SK-N-SH (cell line): ENCODE measurements at regions not wholly inside any gene's neighbourhood (a gene's known extent, or its start where the extent isn't known, plus 50 kb on each side); places are given as distances from the start of the nearest gene placed in this dataset.

Experiments
- CTCF ChIA-PET: fragments of 300-600, 350-600 bp; formaldehyde crosslinking; extraction: SDS; loops from one replicate; lab custom pipeline; 2021; lab: Yijun Ruan, JAX
- POLR2A ChIA-PET: fragments of 350-600 bp; sonication (Branson Sonifier 250); formaldehyde crosslinking; extraction: SDS; loops from one replicate; lab custom pipeline; 2020; ENCODE audit warnings: antibody characterized with exemption, inconsistent platforms; lab: Yijun Ruan, JAX
- DNase-seq: peaks from one replicate; pipeline ENCODE4 v3.0.0; 2012
- H2AFZ ChIP-seq: fragments of 200-600 bp; sonication (generic); 2 replicates; pipeline ENCODE4 v1.8.1; 2016; ENCODE audit warnings: antibody characterized with exemption, mild to moderate bottlenecking, low read depth
- H3F3A ChIP-seq: fragments of 200-600 bp; sonication (generic); replicated peaks from 2 replicates; pipeline ENCODE3; 2016; ENCODE audit warnings: antibody characterized with exemption, mild to moderate bottlenecking; ENCODE audit not compliant: insufficient read depth
- H3K27ac ChIP-seq, 2 experiments: fragments of 200-500 bp in 1 of 2; fragments of 200-600 bp in 1 of 2; sonication (Bioruptor generic) in 1 of 2; sonication (generic), shearing (Covaris generic) in 1 of 2; 2 replicates each; pipeline versions ENCODE4 v1.5.1 to v1.6.1; 2014 to 2016; ENCODE audit warnings: low read depth in 2 of 2, inconsistent platforms in 1 of 2, low read length in 1 of 2, mild to moderate bottlenecking in 1 of 2, mixed read lengths in 1 of 2
- H3K27me3 ChIP-seq: fragments of 200-600 bp; sonication (generic), shearing (Covaris generic); 2 replicates; pipeline ENCODE4 v1.6.1; 2016; ENCODE audit warnings: mixed run types; ENCODE audit not compliant: insufficient read depth
- H3K36me3 ChIP-seq, 2 experiments: fragments of 200-500 bp in 1 of 2; fragments of 200-600 bp in 1 of 2; sonication (Bioruptor generic) in 1 of 2; sonication (generic) in 1 of 2; replicated peaks in 1 of 2; 2 replicates each; pipeline versions ENCODE3 to v1.5.1; 2014 to 2016; ENCODE audit warnings: low read length in 1 of 2, mild to moderate bottlenecking in 1 of 2; ENCODE audit not compliant: insufficient read depth in 2 of 2, control insufficient read depth in 1 of 2
- H3K4me1 ChIP-seq, 2 experiments: fragments of 200-500 bp in 1 of 2; fragments of 200-600 bp in 1 of 2; sonication (Bioruptor generic) in 1 of 2; sonication (generic), shearing (Covaris generic) in 1 of 2; 2 replicates each; pipeline versions ENCODE4 v1.5.1 to v1.6.1; 2014 to 2016; ENCODE audit warnings: low read depth in 1 of 2, low read length in 1 of 2, mixed run types in 1 of 2; ENCODE audit not compliant: insufficient read depth in 2 of 2, control insufficient read depth in 1 of 2
- H3K4me2 ChIP-seq: fragments of 200-600 bp; sonication (generic), shearing (Covaris generic); 2 replicates; pipeline ENCODE4 v1.6.1; 2017; ENCODE audit warnings: mixed run types
- H3K4me3 ChIP-seq, 2 experiments: fragments of 200-500 bp in 1 of 2; fragments of 200-600 bp in 1 of 2; sonication (Bioruptor generic) in 1 of 2; sonication (generic), shearing (Covaris generic) in 1 of 2; 2 replicates each; pipeline versions ENCODE4 v1.5.1 to v1.8.1; 2014 to 2016; ENCODE audit warnings: low read depth in 2 of 2, inconsistent platforms in 1 of 2, low read length in 1 of 2, mild to moderate bottlenecking in 1 of 2, mixed read lengths in 1 of 2, moderate library complexity in 1 of 2
- H3K79me2 ChIP-seq: fragments of 200-600 bp; sonication (generic); 2 replicates; pipeline ENCODE4 v1.8.1; 2017; ENCODE audit warnings: mild to moderate bottlenecking; ENCODE audit not compliant: insufficient read depth
- H3K9ac ChIP-seq: fragments of 200-600 bp; sonication (generic); 2 replicates; pipeline ENCODE4 v1.6.1; 2017; ENCODE audit warnings: mixed run types
- H3K9me2 ChIP-seq: fragments of 200-600 bp; sonication (generic); 2 replicates; pipeline ENCODE4 v1.6.1; 2017; ENCODE audit warnings: mixed run types
- H3K9me3 ChIP-seq: fragments of 200-600 bp; sonication (generic); 2 replicates; pipeline ENCODE4 v1.6.1; 2017; ENCODE audit warnings: mixed run types, mild to moderate bottlenecking, moderate library complexity
- H4K20me1 ChIP-seq: fragments of 200-600 bp; sonication (generic); 2 replicates; pipeline ENCODE4 v1.6.1; 2017; ENCODE audit warnings: mild to moderate bottlenecking, mixed run types; ENCODE audit not compliant: insufficient read depth
- CHD2 ChIP-seq: fragments of 150-350 bp; IDR thresholded peaks from 2 replicates; pipeline ENCODE4 v1.6.1; 2018; ENCODE audit warnings: low read length; ENCODE audit not compliant: partially characterized antibody
- CTCF ChIP-seq: fragments of 200-600 bp; sonication (generic); IDR thresholded peaks from 2 replicates; pipeline ENCODE4 v1.6.1; 2017; ENCODE audit warnings: antibody characterized with exemption, mild to moderate bottlenecking, moderate library complexity
- ELF1 ChIP-seq: IDR thresholded peaks from 2 replicates; pipeline ENCODE4 v1.4.0; 2012
- EP300 ChIP-seq, 2 experiments: IDR thresholded peaks; 2 replicates each; pipeline versions ENCODE4 v1.4.0 to v1.6.1; 2012; ENCODE audit warnings: borderline replicate concordance in 1 of 2, low read depth in 1 of 2, low read length in 1 of 2
- EZH2phosphoT487 ChIP-seq: fragments of 200-600 bp; sonication (generic); IDR thresholded peaks from 2 replicates; pipeline ENCODE4 v1.6.1; 2017; ENCODE audit warnings: low read depth, mixed run types, mild to moderate bottlenecking, antibody characterized with exemption, moderate library complexity, borderline replicate concordance
- FOXJ3 ChIP-seq: sonication (generic); formaldehyde crosslinking; IDR thresholded peaks from 2 replicates; pipeline ENCODE4 v1.5.1; 2020; ENCODE audit warnings: mild to moderate bottlenecking, missing genetic modification reagents
- FOXM1 ChIP-seq: IDR thresholded peaks from 2 replicates; pipeline ENCODE4 v1.4.0; 2012; ENCODE audit warnings: low read depth, mild to moderate bottlenecking
- JUND ChIP-seq: IDR thresholded peaks from 2 replicates; pipeline ENCODE4 v1.4.0; 2012
- MAX ChIP-seq: IDR thresholded peaks from 2 replicates; pipeline ENCODE4 v1.4.0; 2012; ENCODE audit warnings: low read depth
- MEF2A ChIP-seq: IDR thresholded peaks from 2 replicates; pipeline ENCODE4 v1.4.0; 2012; ENCODE audit warnings: low read depth, borderline replicate concordance
- NRF1 ChIP-seq: IDR thresholded peaks from 2 replicates; pipeline ENCODE4 v1.6.1; 2012; ENCODE audit warnings: low read depth, mild to moderate bottlenecking, low read length
- POLR2AphosphoS5 ChIP-seq: IDR thresholded peaks from 2 replicates; pipeline ENCODE4 v1.6.1; 2012; ENCODE audit warnings: low read depth, low read length
- RCOR1 ChIP-seq: fragments of 150-350 bp; IDR thresholded peaks from 2 replicates; pipeline ENCODE4 v1.6.1; 2017; ENCODE audit warnings: antibody characterized with exemption, low read length
- REST ChIP-seq: IDR thresholded peaks from 2 replicates; pipeline ENCODE4 v1.6.1; 2012; ENCODE audit warnings: mild to moderate bottlenecking, low read depth, low read length, moderate library complexity
- RFX5 ChIP-seq: IDR thresholded peaks from 2 replicates; pipeline ENCODE4 v1.6.1; 2012; ENCODE audit warnings: mild to moderate bottlenecking, improper control_type of control experiment, low read length
- SIN3A ChIP-seq: IDR thresholded peaks from 2 replicates; pipeline ENCODE4 v1.6.1; 2012; ENCODE audit warnings: low read depth, mild to moderate bottlenecking, low read length, moderate library complexity, borderline replicate concordance
- SMC3 ChIP-seq: IDR thresholded peaks from 2 replicates; pipeline ENCODE4 v1.6.1; 2012; ENCODE audit warnings: low read depth, low read length, improper control_type of control experiment
- TAF1 ChIP-seq: IDR thresholded peaks from 2 replicates; pipeline ENCODE4 v1.6.1; 2012; ENCODE audit warnings: low read depth, mild to moderate bottlenecking, low read length, moderate library complexity, borderline replicate concordance
- TCF12 ChIP-seq: IDR thresholded peaks from 2 replicates; pipeline ENCODE4 v1.4.0; 2012
- USF2 ChIP-seq: fragments of 150-350 bp; IDR thresholded peaks from 2 replicates; pipeline ENCODE4 v1.6.1; 2017; ENCODE audit warnings: antibody characterized with exemption, low read length, low read depth, borderline replicate concordance
- YY1 ChIP-seq: IDR thresholded peaks from 2 replicates; pipeline ENCODE4 v1.4.0; 2012; ENCODE audit warnings: low read depth, mild to moderate bottlenecking
- WGBS: methylation state at CpG from one replicate; pipeline ENCODE4 v1.1.6; 2017; ENCODE audit warnings: low lambda C conversion rate; 5-methylcytosine and 5-hydroxymethylcytosine counted together

- TF ChIP-seq TCF12 (no peak), CHD2 (no peak), NRF1 (no peak), EP300 (IDR thresholded peaks at IDR 0.05; ENCODE audit: borderline replicate concordance in 1 of 2, low read depth in 1 of 2, low read length in 1 of 2) (no peak), JUND (no peak), REST (no peak), RFX5 (no peak), FOXJ3 (CRISPR knock-in tag) (no peak)
- TF ChIP-seq, all 33 proteins: peak for 0
These were observed 639.2 kb downstream of the MAFB start (continued) for GRCh38 chr20:40049854-40050253.

GRCh38 chr20:40046703-40047102 lies 642.3 kb downstream of the MAFB start:
- Histone ChIP-seq H3K4me1 (no peaks in the 10 kb centered on the region), H3K9me3 (no peaks in the 10 kb centered on the region), H3K9ac (no peak overlapping the region), H3K27me3 (no peaks in the 10 kb centered on the region), H3K79me2 (no peaks in the 10 kb centered on the region), H3K27ac (no peak overlapping the region), H3K4me3 (no peak overlapping the region), H3F3A (no peaks in the 10 kb centered on the region), H3K4me2 (no peak overlapping the region), H2AFZ (no peak overlapping the region), H3K9me2 (no peaks in the 10 kb centered on the region), H4K20me1 (no peaks in the 10 kb centered on the region), H3K36me3 (no peaks in the 10 kb centered on the region)
- DNase-seq = no peak
- ChIA-PET POLR2A (no interaction called here), CTCF (no interaction called here)
- whole genome bisulfite sequencing = 30% methylated on average over 2 of the region's 2 CpGs
- TF ChIP-seq CTCF (no peak), RCOR1 (no peak), TAF1 (no peak), ELF1 (no peak), TCF12 (no peak), POLR2AphosphoS5 (no peak), EP300 (IDR thresholded peaks at IDR 0.05; ENCODE audit: borderline replicate concordance in 1 of 2, low read depth in 1 of 2, low read length in 1 of 2) (no peak), YY1 (no peak), MAX (no peak), MEF2A (no peak), FOXM1 (no peak), NRF1 (no peak), USF2 (no peak), EZH2phosphoT487 (no peak), SMC3 (no peak), SIN3A (no peak)
